Panc1 (cell line): ENCODE measurements at regions not wholly inside any gene's neighbourhood (a gene's known extent, or its start where the extent isn't known, plus 50 kb on each side); places are given as distances from the start of the nearest gene placed in this dataset.

Source experiments
- ATAC-seq: fragments of 200-7000 bp; cut with Tn5 transposase; 2 replicates; pipeline ENCODE4 v1.9.1; 2020; ENCODE audit warnings: mild to moderate bottlenecking, moderate library complexity
- BruUV-seq: library from RNA; stranded (reverse); fragments of 400-500 nt; replicated peaks from 2 replicates; lab custom pipeline; 2021; lab: Mats Ljungman, UMichigan
- CTCF ChIA-PET: fragments of 300-600 bp; sonication (Branson Sonifier 250); formaldehyde crosslinking; loops from one replicate; lab custom pipeline; 2022; ENCODE audit warnings: antibody characterized with exemption; lab: Charles Lee
- POLR2A ChIA-PET: fragments of 300-600 bp; sonication (Branson Sonifier 250); formaldehyde crosslinking; loops from one replicate; lab custom pipeline; 2022; ENCODE audit warnings: antibody characterized with exemption; lab: Charles Lee
- DNase-seq: peaks from one replicate; pipeline ENCODE4 v3.0.0-alpha.2; 2010; ENCODE audit warnings: low read depth, low spot score
- H3K27ac ChIP-seq: 2 replicates; pipeline ENCODE4 v1.5.1; 2011; ENCODE audit warnings: mild to moderate bottlenecking, low read length, inconsistent platforms
- H3K27me3 ChIP-seq: fragments of 200-500 bp; sonication (Bioruptor generic); 2 replicates; pipeline ENCODE4 v1.6.0; 2014; ENCODE audit warnings: low read length, inconsistent platforms; ENCODE audit not compliant: control insufficient read depth, insufficient read depth
- H3K36me3 ChIP-seq: fragments of 200-500 bp; sonication (Bioruptor generic); 2 replicates; pipeline ENCODE4 v1.5.1; 2014; ENCODE audit warnings: inconsistent platforms, mild to moderate bottlenecking, low read length, moderate library complexity; ENCODE audit not compliant: control insufficient read depth, insufficient read depth
- H3K4me1 ChIP-seq: 2 replicates; pipeline ENCODE4 v1.5.1; 2011; ENCODE audit warnings: inconsistent platforms, mild to moderate bottlenecking, low read length, moderate library complexity; ENCODE audit not compliant: control insufficient read depth, insufficient read depth
- H3K4me3 ChIP-seq, 2 experiments: 2 replicates each; pipeline ENCODE4 v1.5.1; 2011 to 2012; ENCODE audit warnings: low read depth in 2 of 2, low read length in 2 of 2, mild to moderate bottlenecking in 2 of 2, inconsistent platforms in 1 of 2, moderate library complexity in 1 of 2
- H3K9me3 ChIP-seq: fragments of 200-500 bp; sonication (Bioruptor generic); 2 replicates; pipeline ENCODE4 v1.5.1; 2014; ENCODE audit warnings: low read depth, mild to moderate bottlenecking, inconsistent platforms, low read length, moderate library complexity; ENCODE audit not compliant: control insufficient read depth, insufficient read depth
- POLR2AphosphoS5 ChIP-seq: IDR thresholded peaks from 2 replicates; pipeline ENCODE4 v1.6.1; 2012; ENCODE audit warnings: mild to moderate bottlenecking, low read depth, low read length, moderate library complexity
- SIN3A ChIP-seq: IDR thresholded peaks from 2 replicates; pipeline ENCODE4 v1.6.1; 2012; ENCODE audit warnings: low read depth, mild to moderate bottlenecking, low read length, moderate library complexity, borderline replicate concordance; ENCODE audit not compliant: insufficient read depth
- TCF7L2 ChIP-seq: IDR thresholded peaks from 2 replicates; pipeline ENCODE4 v1.6.1; 2011; ENCODE audit warnings: mild to moderate bottlenecking, low read depth, low read length, inconsistent platforms
- in situ Hi-C: cut with HindIII; loops from 2 replicates; pipeline ENCODE4 v1.10.0; 2016; ENCODE audit warnings: low sequenced_read_pairs, low pct_unique_long_range_greater_than_20kb
- intact Hi-C: fragments of 100-400 bp; cut with micrococcal nuclease; formaldehyde crosslinking; loops from one replicate; pipeline ENCODE4 v1.10.0; 2022; ENCODE audit not compliant: unreplicated experiment
- TF ChIP-seq, protein P1 (sequence below): fragments of 450-650 bp; IDR thresholded peaks from 2 replicates; pipeline ENCODE4 v1.5.1; 2017; ENCODE audit warnings: mild to moderate bottlenecking
- TF ChIP-seq, protein P2 (sequence below), 2 experiments: IDR thresholded peaks; 2 replicates each; pipeline ENCODE4 v1.6.1; 2011 to 2012; ENCODE audit warnings: low read depth in 2 of 2, control low read depth in 1 of 2, low read length in 1 of 2, mild to moderate bottlenecking in 1 of 2, moderate library complexity in 1 of 2; ENCODE audit not compliant: insufficient read depth in 1 of 2

DNA sequence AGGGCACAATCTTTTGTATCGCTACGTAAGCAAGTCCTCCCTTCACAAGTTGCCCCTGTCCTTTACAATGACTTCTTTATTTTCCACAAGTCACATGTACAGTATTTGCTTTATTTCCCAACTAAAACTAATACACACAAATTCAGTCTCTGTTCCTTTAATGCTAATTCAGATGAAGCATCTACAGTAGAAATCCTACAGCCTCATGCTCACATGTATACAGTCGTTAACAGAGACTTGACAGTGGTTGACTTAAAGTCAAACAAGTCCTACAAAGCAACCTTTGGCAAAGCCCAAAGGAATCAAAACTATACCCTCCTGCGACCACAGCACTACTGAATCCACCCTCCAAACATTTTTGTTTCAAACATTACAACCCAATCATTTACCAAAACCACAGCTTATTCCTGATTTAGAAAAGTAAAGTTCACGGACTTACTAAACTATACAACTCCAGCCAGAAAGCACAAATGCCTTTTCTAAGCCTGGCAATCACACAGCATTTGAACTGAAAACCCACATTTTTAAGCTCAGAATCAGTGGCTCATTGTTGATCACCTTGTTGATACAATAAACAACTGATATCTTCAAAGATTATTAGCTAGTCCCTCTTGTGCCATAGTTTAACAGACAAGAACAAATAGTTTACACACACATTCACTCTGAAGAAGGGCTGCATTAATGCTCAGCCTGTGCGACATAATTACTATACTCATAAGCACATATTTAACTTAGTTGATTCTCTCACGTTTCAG lies 70.9 kb upstream of the NHSL1 start:
- Histone ChIP-seq H3K9me3 (no peaks in the 10 kb centered on the region), H3K27me3 (no peaks in the 10 kb centered on the region), H3K4me1 (peaks cover 15% of the 10 kb centered on the region; the same call in 1 of the 2 replicates), H3K36me3 (no peaks in the 10 kb centered on the region), H3K4me3 (no peak overlapping the region), H3K27ac (no peak overlapping the region)
- ChIA-PET POLR2A (no interaction called here), CTCF (interaction anchor here (1.0 kb wide), 1 partner anchor 22 kb away, joined by 3 read pairs; no protein-coding TSS in a partner anchor)
- ATAC-seq (no peak), DNase-seq (no peak)
- intact Hi-C loops: no loop called here
- no TSS peak for BruUV-seq
- TF ChIP-seq SIN3A (no peak), POLR2AphosphoS5 (no peak), TCF7L2 (no peak)
- TF ChIP-seq, protein P1, sequence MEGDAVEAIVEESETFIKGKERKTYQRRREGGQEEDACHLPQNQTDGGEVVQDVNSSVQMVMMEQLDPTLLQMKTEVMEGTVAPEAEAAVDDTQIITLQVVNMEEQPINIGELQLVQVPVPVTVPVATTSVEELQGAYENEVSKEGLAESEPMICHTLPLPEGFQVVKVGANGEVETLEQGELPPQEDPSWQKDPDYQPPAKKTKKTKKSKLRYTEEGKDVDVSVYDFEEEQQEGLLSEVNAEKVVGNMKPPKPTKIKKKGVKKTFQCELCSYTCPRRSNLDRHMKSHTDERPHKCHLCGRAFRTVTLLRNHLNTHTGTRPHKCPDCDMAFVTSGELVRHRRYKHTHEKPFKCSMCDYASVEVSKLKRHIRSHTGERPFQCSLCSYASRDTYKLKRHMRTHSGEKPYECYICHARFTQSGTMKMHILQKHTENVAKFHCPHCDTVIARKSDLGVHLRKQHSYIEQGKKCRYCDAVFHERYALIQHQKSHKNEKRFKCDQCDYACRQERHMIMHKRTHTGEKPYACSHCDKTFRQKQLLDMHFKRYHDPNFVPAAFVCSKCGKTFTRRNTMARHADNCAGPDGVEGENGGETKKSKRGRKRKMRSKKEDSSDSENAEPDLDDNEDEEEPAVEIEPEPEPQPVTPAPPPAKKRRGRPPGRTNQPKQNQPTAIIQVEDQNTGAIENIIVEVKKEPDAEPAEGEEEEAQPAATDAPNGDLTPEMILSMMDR: no peak
- TF ChIP-seq, protein P2, sequence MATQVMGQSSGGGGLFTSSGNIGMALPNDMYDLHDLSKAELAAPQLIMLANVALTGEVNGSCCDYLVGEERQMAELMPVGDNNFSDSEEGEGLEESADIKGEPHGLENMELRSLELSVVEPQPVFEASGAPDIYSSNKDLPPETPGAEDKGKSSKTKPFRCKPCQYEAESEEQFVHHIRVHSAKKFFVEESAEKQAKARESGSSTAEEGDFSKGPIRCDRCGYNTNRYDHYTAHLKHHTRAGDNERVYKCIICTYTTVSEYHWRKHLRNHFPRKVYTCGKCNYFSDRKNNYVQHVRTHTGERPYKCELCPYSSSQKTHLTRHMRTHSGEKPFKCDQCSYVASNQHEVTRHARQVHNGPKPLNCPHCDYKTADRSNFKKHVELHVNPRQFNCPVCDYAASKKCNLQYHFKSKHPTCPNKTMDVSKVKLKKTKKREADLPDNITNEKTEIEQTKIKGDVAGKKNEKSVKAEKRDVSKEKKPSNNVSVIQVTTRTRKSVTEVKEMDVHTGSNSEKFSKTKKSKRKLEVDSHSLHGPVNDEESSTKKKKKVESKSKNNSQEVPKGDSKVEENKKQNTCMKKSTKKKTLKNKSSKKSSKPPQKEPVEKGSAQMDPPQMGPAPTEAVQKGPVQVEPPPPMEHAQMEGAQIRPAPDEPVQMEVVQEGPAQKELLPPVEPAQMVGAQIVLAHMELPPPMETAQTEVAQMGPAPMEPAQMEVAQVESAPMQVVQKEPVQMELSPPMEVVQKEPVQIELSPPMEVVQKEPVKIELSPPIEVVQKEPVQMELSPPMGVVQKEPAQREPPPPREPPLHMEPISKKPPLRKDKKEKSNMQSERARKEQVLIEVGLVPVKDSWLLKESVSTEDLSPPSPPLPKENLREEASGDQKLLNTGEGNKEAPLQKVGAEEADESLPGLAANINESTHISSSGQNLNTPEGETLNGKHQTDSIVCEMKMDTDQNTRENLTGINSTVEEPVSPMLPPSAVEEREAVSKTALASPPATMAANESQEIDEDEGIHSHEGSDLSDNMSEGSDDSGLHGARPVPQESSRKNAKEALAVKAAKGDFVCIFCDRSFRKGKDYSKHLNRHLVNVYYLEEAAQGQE (IDR thresholded peaks at IDR 0.05; ENCODE audit: insufficient read depth in 1 of 2, low read depth in 2 of 2, low read length in 1 of 2): no peak
- in situ Hi-C loops: no loop called here

DNA sequence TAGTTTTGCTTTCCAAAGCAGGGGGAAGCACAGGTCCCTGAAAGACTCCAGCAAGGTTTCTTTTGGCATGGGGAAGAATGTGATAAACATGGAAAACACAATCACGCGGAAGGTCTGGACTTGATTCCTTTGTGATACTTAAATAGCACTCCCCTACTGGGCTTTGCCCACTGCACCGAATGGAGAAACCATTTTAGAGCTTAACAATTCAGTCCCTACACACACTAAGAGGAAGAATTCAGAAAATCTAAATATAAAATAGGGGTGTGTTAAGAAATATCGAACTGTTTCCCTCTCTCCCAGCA lies 71.4 kb upstream of the NHSL1 start:
- intact Hi-C loops (no loop called here), in situ Hi-C loops (no loop called here)
- ATAC-seq (no peak), DNase-seq (no peak)
- CTCF ChIA-PET: interaction anchor here (1.0 kb wide), 1 partner anchor 22 kb away, joined by 3 read pairs; no protein-coding TSS in a partner anchor
- H3K4me1 ChIP-seq: peaks cover 15% of the 10 kb centered on the region; the same call in 1 of the 2 replicates
- no peaks in the 10 kb centered on the region for H3K36me3 ChIP-seq
- H3K9me3 ChIP-seq: no peaks in the 10 kb centered on the region
- TF ChIP-seq TCF7L2 (no peak), SIN3A (no peak), POLR2AphosphoS5 (no peak)
- TF ChIP-seq, protein P2 (IDR thresholded peaks at IDR 0.05; ENCODE audit: insufficient read depth in 1 of 2, low read depth in 2 of 2, low read length in 1 of 2): no peak
- TF ChIP-seq, protein P1: no peak
- H3K27ac ChIP-seq: no peak overlapping the region
- BruUV-seq: no TSS peak
- H3K4me3 ChIP-seq: no peak overlapping the region
- no peaks in the 10 kb centered on the region for H3K27me3 ChIP-seq
- POLR2A ChIA-PET: no interaction called here
